LHCN-M2 (cell line): ENCODE measurements at regions not wholly inside any gene's neighbourhood (a gene's known extent, or its start where the extent isn't known, plus 50 kb on each side); places are given as distances from the start of the nearest gene placed in this dataset.
A peak's percentile ranks its signal among the peaks of the same experiment; 100 is the strongest.

Source experiments
- DNase-seq: peaks from one replicate; pipeline ENCODE4 v3.0.0-alpha.2; 2012; ENCODE audit warnings: low read depth

- DNase-seq = no peak
These were observed 117.1 kb downstream of the TBXT start for GRCh38 chr6:166050559-166050958.

GRCh38 chr6:166046982-166047381, 120.7 kb downstream of the TBXT start:
- no peak for DNase-seq

- peak; percentile 78 for DNase-seq
These were observed 121.4 kb downstream of the TBXT start for GRCh38 chr6:166046226-166046625.

- DNase-seq = no peak
These were observed 121.8 kb downstream of the TBXT start for GRCh38 chr6:166045860-166046200.

- no peak for DNase-seq
These were observed 122.3 kb downstream of the TBXT start for GRCh38 chr6:166045173-166045859.

DNA sequence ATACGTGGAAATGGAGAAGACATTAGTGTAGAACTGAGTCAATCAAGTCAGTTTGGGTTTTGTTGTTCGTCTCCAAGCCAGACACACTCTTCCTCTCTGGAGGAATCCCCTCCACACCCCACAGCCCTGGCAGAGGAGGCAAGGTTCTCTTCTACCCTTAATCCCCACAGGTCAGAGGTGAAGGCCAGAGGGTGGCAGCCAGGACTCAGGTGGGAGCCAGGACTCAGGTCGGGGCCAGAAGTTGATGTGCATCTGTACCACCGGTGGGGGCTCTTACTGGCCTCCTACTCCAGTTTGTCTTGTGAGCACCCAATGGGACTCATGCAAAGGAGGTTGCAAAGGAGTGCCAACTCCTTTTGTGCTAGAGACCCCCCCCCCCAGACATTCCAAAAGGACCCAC, 126.4 kb downstream of the TBXT start:
- no peak for DNase-seq

- DNase-seq = no peak
These were observed 127.4 kb downstream of the TBXT start for GRCh38 chr6:166040292-166040691.

- DNase-seq = no peak
These were observed 131.1 kb downstream of the TBXT start for GRCh38 chr6:166036316-166037095.

DNA sequence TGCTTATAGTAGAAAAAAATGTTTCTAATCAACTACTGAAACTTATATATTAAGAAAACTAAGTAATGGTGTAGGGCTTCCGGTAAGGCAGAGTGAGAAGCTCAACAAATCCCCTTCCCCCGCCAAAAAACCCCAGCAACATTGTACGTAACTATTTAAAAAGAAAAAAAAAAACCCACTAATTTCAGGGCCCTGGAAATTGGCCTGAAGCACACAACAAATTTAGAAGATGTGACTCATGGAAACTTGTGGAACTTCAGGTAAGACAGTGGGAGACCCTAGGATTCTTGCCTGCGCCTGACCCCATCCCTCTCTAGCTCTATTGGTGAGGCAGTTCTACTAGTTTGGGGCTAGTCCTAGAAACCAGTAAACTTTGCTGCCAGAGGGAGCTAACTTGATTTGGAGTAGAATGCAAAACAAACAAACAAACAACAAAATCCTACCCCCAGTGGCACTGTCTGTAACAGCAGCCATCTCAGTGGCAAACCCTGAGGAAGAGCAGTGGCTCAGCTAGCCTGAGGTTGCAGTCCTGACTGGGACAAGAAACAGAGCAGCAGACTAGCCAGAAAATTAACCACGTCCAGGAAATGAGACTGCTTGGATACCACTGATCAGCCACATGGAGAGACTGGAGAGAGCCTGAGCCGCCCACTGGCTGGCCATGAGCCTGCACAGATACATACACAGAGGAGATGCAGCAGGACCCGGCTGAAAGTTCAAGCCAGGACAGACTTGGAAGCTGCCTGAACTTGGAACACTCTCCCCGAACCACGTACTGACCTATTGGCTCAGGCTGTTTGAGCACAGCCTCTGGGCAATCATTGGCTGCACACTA, 135.1 kb downstream of the TBXT start:
- DNase-seq = peak; percentile 81

DNA sequence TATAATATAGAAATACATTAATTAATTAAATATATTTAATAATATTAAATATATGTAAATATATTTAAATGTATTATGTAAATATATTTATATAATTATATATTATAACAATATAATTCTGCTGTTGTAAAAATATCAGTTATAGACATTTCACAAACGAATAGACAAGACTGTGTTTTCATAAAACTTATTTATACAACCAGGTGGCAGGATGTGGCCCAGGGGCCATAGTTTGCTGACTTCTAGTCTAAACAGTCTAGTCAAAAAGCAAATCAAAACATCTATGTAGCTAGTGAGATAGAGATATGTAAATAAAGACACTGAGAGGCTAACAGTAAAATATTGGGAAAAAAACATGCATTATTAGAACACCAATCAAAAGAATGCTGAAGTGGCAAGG, 136.4 kb downstream of the TBXT start:
- no peak for DNase-seq

DNA sequence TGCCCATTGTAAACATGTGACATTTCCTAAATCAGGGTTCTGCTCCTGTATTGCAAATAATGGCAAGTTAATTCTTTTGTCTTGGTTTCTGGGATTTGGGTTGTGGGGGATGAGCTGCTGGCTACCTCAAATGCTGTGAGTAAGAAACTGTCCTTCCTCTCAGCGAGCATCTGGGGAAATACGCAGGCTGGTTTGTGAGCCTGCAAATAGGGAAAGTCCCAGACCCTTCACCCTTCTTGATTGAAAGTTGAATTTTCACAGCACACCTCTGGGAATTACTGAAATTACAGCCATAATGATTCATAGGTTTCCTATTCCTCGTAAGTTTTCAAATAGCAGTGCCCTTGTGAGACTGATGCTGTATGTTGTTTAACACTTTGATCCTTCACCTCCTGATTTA, 138.1 kb downstream of the TBXT start:
- DNase-seq = no peak

- peak; percentile 52 for DNase-seq
These were observed 139.9 kb downstream of the TBXT start for GRCh38 chr6:166027761-166028160.

- DNase-seq = no peak
These were observed 141.0 kb downstream of the TBXT start for GRCh38 chr6:166026586-166027126.

GRCh38 chr6:166025149-166025898, 142.3 kb downstream of the TBXT start:
- peak; percentile 92 for DNase-seq

GRCh38 chr6:166024252-166024651, 143.4 kb downstream of the TBXT start:
- DNase-seq = no peak

DNA sequence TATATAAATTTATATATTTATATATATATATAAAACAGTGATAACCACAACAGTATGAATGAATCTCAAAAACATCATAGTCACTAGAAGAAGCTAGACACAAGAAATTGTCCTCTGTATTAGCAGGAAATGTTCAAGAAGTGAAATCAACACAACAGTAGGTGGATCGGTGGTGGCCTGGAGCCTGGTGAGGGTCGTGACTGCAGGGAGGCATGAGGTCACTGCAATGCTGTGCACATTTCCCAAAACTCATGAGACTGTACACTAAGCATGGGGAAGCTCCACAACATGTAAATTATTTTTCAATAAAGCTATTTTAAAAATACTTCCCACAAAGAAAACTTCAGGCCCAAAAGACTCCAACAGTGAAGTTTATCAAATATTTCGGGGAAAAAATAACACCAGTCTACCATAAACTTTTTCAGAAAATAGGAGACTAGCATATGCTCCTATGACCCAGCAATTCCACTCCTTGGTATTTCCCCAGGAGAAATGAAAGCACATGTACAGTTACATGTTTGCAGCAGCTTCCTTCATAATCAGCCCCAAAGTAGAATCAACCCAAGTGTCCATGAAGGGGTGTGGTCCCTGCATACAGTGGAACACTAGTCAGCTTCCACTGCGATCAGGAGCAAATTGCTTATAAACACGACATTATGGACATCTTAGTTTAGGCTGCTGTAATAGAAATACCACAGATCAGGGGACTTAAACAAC, 144.2 kb downstream of the TBXT start:
- no peak for DNase-seq

GRCh38 chr6:166021429-166021828, 146.2 kb downstream of the TBXT start:
- DNase-seq = no peak

DNA sequence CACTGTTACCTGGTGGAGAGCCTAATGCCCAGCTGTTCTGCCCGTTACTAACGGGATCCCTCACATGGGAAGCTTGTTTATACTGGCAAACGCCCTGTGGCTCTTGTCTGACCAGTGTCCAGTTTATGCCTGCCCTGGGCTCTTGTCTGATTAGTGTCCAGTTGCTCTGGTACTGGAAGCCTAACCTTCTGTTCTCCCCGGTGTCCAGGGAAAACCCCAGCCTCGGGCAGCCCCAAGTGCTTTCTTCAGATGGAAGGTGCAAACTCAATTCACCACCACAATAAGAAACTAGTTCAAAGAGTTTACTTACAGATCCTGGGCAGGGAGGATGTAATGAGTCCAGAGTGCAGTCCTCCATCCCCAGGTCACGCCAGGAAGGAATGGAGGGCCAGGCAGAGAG, 148.4 kb downstream of the TBXT start:
- no peak for DNase-seq

DNA sequence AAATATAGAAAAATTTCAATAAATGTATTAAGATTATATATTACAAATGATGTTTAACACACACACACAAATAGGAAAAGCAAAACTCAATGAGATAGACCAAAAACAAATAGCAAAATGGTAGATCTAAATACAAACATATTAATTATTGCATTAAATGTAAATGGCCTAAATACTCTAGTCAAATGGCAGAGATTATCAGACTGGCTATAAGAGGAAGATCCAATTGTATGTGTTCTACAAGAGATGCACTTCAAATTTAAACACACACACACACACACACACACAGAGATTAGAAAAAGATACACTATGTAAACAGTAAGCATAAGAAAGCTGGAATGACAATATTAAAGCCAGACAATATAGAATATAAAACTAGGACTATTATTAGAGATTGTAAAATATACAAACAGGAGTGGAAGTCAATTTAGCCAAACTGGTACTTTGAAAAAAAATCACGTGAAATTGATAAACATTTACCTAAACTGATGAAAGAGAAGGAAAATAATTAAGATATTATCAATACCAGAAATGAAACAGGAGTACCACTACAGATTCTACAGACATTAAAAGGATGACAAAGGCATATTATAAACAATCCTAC, 150.5 kb downstream of the TBXT start:
- DNase-seq = no peak

- DNase-seq = no peak
These were observed 152.7 kb downstream of the TBXT start for GRCh38 chr6:166014966-166015365.
